ENCODE measurements at regions not wholly inside any gene's neighbourhood (a gene's known extent, or its start where the extent isn't known, plus 50 kb on each side); places are given as distances from the start of the nearest gene placed in this dataset.
"Not testable (repeated sequence)": the region's sequence is repeated elsewhere in the genome, so short reads cannot be mapped to it uniquely, and the experiment has no call there.

DNA sequence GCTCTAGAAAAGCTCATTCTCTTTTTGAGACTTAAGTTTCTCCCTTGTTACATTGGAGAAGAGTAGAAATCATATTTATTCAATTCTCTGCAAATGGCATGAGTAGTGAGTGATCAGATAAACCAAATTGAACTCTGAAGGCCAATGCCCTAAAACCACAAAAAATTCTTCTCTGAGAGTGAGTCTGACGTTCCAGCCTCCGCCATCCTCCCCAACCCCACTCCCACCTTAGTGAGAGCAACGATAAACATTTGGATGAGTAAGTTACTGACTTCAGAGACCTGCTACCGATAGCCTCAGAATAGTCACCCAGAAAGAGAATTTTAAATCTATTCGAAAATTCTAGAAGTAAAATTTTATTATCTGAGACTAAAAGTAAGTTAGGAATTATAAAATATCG is 94.6 kb downstream of the TFAP2A start:
- TF ChIP-seq CTCF (IDR thresholded peaks at IDR 0.05; ENCODE audit: insufficient read depth, missing control alignments): no peak
- no peak for DNase-seq (ENCODE audit: insufficient read length, low spot score)

GRCh38 chr6:10316373-10316721 is 98.5 kb downstream of the TFAP2A start:
- no peak for TF ChIP-seq CTCF (IDR thresholded peaks at IDR 0.05; ENCODE audit: insufficient read depth, missing control alignments)
- FAIRE-seq (no peak), DNase-seq (ENCODE audit: insufficient read length, low spot score) (no peak)

More for the DNA sequence above, 94.6 kb downstream of the TFAP2A start:
- no peak for FAIRE-seq

DNA sequence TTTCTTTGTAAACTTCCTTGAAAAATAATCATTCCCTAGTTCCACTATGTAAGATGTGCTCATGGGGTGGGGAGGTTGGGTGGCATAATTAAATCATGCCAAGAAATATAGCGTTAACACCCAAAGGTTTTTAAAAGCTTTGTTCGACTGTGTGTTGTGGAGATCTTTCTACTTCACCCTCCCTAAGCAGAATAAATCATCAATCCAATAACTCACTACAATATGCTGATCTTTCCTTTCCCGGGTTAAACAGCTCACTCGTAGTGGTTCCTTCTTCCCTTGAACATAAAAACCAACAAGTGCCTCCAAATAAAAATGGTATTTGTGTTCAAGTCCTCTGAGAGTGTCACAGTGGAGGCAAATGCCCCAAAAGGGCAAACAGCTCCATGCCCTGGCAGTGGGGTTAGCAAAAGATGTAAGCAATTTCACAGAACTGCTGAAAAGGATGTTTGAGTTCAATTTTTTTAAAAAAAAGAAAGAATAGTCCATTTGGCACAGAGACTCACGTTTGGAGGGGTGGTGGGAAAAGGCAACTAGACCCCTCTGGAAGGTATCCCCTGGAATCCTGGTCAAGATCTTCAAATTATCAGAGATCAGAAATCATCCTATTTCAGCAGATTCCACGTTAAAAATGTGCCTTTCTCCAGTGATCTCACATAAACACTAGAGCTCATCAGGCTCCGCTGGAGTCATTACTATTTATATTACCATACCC is 99.1 kb downstream of the TFAP2A start:
- no peak for FAIRE-seq
- TF ChIP-seq CTCF (IDR thresholded peaks at IDR 0.05; ENCODE audit: insufficient read depth, missing control alignments): no peak
- no peak for DNase-seq (ENCODE audit: insufficient read length, low spot score)

DNA sequence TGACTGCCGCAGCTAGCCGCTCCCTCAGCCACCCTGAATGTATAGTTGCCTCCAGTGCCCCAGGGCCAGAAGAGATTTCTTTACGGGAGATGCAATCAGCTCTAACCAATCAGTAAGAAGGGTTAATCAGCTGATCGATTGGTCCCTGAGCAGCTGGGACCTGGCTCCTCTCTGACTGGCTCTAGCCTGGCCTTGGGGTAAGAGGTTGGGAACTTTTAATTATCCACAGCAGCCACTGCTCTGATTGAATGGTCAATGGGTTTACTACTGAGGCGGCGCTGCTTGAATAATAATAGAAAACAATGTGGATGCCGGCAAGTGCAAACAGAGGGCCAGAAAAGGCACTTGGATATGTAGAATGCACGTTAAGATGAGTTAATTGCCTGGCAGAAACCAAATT is 99.8 kb downstream of the TFAP2A start:
- no peak for TF ChIP-seq CTCF (IDR thresholded peaks at IDR 0.05; ENCODE audit: insufficient read depth, missing control alignments)
- DNase-seq (ENCODE audit: insufficient read length, low spot score): no peak
- FAIRE-seq: no peak

DNA sequence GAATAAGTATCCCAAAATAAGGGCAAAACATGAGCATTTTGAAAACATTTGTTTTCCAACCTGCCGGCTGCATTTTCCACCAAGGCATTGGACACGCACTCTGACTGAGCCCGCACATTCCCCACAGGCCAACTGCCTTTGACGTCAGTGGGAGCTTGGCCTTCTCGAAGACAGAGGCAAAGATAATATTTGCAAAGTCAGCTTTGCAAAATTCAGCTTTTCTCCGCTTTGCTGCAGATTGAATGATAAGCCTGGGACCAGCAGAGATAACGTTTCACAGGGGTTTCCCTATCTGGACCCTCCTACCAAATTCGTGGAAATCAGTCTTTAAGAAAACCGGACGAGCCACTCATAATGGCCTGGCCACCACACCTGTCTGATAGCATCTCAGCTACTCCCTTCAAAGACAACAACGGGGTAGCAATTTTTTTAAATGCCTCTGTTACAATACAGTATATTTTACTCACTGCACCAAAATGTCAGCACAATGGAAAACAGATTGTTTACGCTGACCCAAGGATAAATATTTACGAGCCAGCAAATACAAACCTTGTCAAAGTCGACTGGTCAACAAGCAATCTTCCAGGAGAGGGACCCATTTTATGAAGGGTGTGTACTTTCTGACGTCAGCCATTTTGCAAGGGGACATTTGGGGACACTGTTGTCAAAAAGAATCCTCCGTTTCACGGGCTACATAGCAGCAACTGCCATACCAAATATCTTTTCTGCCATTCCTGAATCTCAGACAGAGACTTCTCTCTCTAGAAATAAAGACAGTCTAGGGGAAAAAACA is 100.5 kb downstream of the TFAP2A start:
- FAIRE-seq: no peak
- no peak for DNase-seq (ENCODE audit: insufficient read length, low spot score)
- TF ChIP-seq CTCF (IDR thresholded peaks at IDR 0.05; ENCODE audit: insufficient read depth, missing control alignments): no peak

DNA sequence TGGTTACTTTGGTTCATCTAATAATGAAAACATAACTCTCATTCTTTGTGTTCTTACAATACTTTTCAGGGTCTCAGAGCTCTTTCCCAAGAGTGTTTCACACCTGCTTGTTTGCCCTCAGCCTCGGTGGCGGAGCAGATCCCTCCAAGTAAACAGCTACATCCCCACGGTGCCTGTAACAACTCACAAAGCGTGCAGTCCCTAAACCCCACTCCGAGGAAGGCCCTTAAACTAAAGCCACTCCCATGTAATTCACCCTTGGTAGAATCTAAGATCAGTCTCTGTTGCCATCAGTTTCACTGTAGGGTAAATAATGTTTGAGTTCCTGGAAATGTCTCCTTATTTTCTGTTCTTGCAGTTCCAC is 101.1 kb downstream of the TFAP2A start:
- TF ChIP-seq CTCF (IDR thresholded peaks at IDR 0.05; ENCODE audit: insufficient read depth, missing control alignments): no peak
- FAIRE-seq (no peak), DNase-seq (ENCODE audit: insufficient read length, low spot score) (no peak)

DNA sequence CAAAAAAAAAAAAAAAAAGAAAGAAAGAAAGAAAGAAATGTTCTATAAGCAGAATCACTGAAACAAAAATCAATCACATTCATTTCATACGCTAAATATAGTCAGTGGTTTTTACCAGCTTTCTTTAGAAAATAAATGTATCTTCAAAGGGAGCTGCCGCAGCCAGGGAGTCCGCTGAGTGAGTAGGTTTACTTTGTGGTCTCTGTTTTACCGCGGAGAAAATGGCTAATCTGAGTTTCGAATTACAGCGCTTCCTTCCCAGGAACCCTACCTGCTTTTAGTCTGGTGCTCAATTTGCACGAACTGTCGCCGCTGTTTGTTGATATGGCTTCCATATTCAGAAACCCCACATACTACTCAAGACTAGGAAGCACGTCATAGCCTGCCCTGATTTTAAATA is 102.4 kb downstream of the TFAP2A start:
- no peak for FAIRE-seq
- TF ChIP-seq CTCF (IDR thresholded peaks at IDR 0.05; ENCODE audit: insufficient read depth, missing control alignments): no peak
- DNase-seq (ENCODE audit: insufficient read length, low spot score): no peak

DNA sequence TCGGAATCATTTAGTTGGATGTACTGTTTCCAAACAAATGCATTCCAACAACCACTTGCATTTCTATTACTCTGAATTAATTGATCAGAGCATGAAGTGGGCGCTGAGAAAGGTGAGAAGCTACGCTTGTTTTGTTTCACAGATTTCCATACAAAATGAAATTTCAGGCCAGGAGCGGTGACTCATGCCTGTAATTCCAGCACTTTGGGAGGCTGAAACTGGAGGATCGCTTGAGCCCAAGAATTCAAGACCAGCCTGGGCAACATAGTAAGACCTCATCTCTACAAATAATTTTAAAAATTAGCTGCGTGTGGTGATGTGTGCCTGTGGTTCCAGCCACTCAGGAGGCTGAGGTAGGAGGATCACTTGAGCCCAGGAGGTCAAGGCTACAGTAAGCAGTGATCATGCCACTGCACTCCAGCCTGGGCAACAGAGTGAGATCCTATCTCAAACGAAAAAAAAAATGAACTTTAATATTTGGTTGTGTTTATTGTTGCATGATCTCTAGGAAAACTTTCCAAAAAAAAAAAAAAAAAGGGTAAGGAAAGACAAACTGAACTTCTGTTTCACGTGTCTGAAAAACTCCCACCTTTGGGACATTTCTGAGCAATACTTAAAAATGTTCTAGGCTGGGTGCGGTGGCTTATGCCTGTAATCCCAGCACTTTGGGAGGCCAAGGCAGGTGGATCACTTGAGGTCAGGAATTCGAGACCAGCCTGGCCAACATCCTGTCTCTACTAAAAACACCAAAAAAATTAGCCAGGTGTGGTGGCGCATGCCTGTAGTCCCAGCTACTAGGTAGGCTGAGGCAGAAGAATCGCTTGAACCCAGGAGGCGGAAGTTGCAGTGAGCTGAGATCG is 103.1 kb downstream of the TFAP2A start:
- FAIRE-seq; DNase-seq (ENCODE audit: insufficient read length, low spot score): not testable (repeated sequence)

All from D721Med (cell line).